Neural progenitor cell (in vitro differentiated cells): ENCODE measurements at regions not wholly inside any gene's neighbourhood (a gene's known extent, or its start where the extent isn't known, plus 50 kb on each side); places are given as distances from the start of the nearest gene placed in this dataset.

Experiments used
- DNase-seq: peaks from one replicate; pipeline ENCODE4 v3.0.0-alpha.2; 2016; ENCODE audit warnings: low spot score
- H2AFZ ChIP-seq: fragments of 200-600 bp; sonication (generic); replicated peaks from 2 replicates; pipeline ENCODE4 v1.6.1; 2016; ENCODE audit warnings: antibody characterized with exemption
- H3F3A ChIP-seq: fragments of 200-600 bp; sonication (generic); 2 replicates; pipeline ENCODE4 v1.6.1; 2016; ENCODE audit warnings: antibody characterized with exemption, low read depth
- H3K27ac ChIP-seq: fragments of 200-600 bp; sonication (generic); 2 replicates; pipeline ENCODE4 v1.5.1; 2016; ENCODE audit warnings: mild to moderate bottlenecking
- H3K27me3 ChIP-seq: fragments of 200-600 bp; sonication (generic); 2 replicates; pipeline ENCODE4 v1.6.1; 2016; ENCODE audit warnings: mild to moderate bottlenecking, moderate library complexity
- H3K36me3 ChIP-seq: fragments of 200-600 bp; sonication (generic); 2 replicates; pipeline ENCODE4 v1.5.1; 2016
- H3K4me1 ChIP-seq: fragments of 200-600 bp; sonication (generic); 2 replicates; pipeline ENCODE4 v1.6.1; 2016; ENCODE audit warnings: mixed run types
- H3K4me2 ChIP-seq: fragments of 200-600 bp; sonication (generic); 2 replicates; pipeline ENCODE4 v1.6.1; 2016
- H3K4me3 ChIP-seq: fragments of 200-600 bp; sonication (generic); 2 replicates; pipeline ENCODE4 v1.5.1; 2016
- H3K79me2 ChIP-seq: fragments of 200-600 bp; sonication (generic); 2 replicates; pipeline ENCODE4 v1.6.1; 2016; ENCODE audit warnings: low read depth
- H3K9ac ChIP-seq: fragments of 200-600 bp; sonication (generic); 2 replicates; pipeline ENCODE4 v1.6.1; 2016
- H3K9me3 ChIP-seq: fragments of 200-600 bp; sonication (generic); 2 replicates; pipeline ENCODE4 v1.5.1; 2016; ENCODE audit warnings: low read depth
- H4K20me1 ChIP-seq: fragments of 200-600 bp; sonication (generic); 2 replicates; pipeline ENCODE4 v1.6.1; 2016; ENCODE audit warnings: low read depth
- H3K27ac Mint-ChIP-seq: 3 replicates; pipeline ENCODE4 v1.8.0; 2021; ENCODE audit warnings: mixed read lengths
- H3K27me3 Mint-ChIP-seq: 2 replicates; pipeline ENCODE4 v1.8.0; 2022; ENCODE audit warnings: low read depth, mild to moderate bottlenecking, inconsistent platforms, moderate library complexity, mixed read lengths; ENCODE audit not compliant: insufficient read depth
- H3K36me3 Mint-ChIP-seq: 3 replicates; pipeline ENCODE4 v1.8.0; 2021; ENCODE audit warnings: mixed read lengths
- H3K4me1 Mint-ChIP-seq: 3 replicates; pipeline ENCODE4 v1.8.0; 2021; ENCODE audit warnings: mixed read lengths
- H3K4me3 Mint-ChIP-seq: 3 replicates; pipeline ENCODE4 v1.8.0; 2021; ENCODE audit warnings: mild to moderate bottlenecking, moderate library complexity, mixed read lengths
- H3K9me3 Mint-ChIP-seq: 3 replicates; pipeline ENCODE4 v1.8.0; 2020; ENCODE audit warnings: mixed read lengths
- EZH2 ChIP-seq: fragments of 200-600 bp; sonication (generic); IDR thresholded peaks from 2 replicates; pipeline ENCODE4 v1.6.1; 2017; ENCODE audit warnings: antibody characterized with exemption, mild to moderate bottlenecking, moderate library complexity
- EZH2phosphoT487 ChIP-seq: fragments of 200-600 bp; sonication (generic); IDR thresholded peaks from 2 replicates; pipeline ENCODE4 v1.6.1; 2017; ENCODE audit warnings: antibody characterized with exemption
- TF ChIP-seq, protein P1 (sequence below): fragments of 200-600 bp; sonication (generic); IDR thresholded peaks from 2 replicates; pipeline ENCODE4 v1.5.1; 2017; ENCODE audit warnings: antibody characterized with exemption, mild to moderate bottlenecking

DNA sequence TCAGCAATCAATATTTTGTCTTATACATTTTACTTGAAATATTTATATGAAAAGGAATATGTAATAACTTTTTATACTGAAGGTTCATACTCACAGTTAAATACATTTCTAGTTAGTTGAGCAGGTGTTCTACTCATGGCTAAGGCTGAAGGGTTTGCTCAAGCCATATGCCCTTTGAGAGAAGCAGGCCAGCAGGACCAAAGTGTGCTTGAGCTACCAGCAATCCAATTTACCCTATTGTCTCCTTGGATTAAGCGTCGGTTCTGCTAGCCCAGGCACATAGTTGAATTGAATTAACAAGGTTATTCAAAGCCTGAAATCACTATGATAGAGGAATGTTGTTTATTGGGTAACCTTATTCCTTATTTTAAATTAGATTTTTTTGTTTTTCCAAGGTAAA is 151.5 kb upstream of the BACE2 start:
- TF ChIP-seq EZH2 (no peak), EZH2phosphoT487 (no peak)
- TF ChIP-seq, protein P1, sequence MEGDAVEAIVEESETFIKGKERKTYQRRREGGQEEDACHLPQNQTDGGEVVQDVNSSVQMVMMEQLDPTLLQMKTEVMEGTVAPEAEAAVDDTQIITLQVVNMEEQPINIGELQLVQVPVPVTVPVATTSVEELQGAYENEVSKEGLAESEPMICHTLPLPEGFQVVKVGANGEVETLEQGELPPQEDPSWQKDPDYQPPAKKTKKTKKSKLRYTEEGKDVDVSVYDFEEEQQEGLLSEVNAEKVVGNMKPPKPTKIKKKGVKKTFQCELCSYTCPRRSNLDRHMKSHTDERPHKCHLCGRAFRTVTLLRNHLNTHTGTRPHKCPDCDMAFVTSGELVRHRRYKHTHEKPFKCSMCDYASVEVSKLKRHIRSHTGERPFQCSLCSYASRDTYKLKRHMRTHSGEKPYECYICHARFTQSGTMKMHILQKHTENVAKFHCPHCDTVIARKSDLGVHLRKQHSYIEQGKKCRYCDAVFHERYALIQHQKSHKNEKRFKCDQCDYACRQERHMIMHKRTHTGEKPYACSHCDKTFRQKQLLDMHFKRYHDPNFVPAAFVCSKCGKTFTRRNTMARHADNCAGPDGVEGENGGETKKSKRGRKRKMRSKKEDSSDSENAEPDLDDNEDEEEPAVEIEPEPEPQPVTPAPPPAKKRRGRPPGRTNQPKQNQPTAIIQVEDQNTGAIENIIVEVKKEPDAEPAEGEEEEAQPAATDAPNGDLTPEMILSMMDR: no peak
- Mint-ChIP-seq H3K4me3 (no peak overlapping the region), H3K36me3 (no peaks in the 10 kb centered on the region), H3K9me3 (peaks cover 10% of the 10 kb centered on the region), H3K4me1 (peaks cover 8% of the 10 kb centered on the region), H3K27ac (no peak overlapping the region), H3K27me3 (peaks cover 4% of the 10 kb centered on the region)
- H3K27me3 ChIP-seq: no peaks in the 10 kb centered on the region
- peaks cover 5% of the 10 kb centered on the region for H3F3A ChIP-seq
- peak overlapping the region; percentile 6 for H3K4me2 ChIP-seq
- H2AFZ ChIP-seq: no peak overlapping the region
- no peaks in the 10 kb centered on the region for H3K36me3 ChIP-seq
- no peaks in the 10 kb centered on the region for H4K20me1 ChIP-seq
- DNase-seq: peak; percentile 68
- no peaks in the 10 kb centered on the region for H3K79me2 ChIP-seq
- no peak overlapping the region for H3K9ac ChIP-seq
- no peaks in the 10 kb centered on the region for H3K9me3 ChIP-seq
- H3K4me1 ChIP-seq: peaks cover 12% of the 10 kb centered on the region
- H3K27ac ChIP-seq: no peak overlapping the region
- no peak overlapping the region for H3K4me3 ChIP-seq

DNA sequence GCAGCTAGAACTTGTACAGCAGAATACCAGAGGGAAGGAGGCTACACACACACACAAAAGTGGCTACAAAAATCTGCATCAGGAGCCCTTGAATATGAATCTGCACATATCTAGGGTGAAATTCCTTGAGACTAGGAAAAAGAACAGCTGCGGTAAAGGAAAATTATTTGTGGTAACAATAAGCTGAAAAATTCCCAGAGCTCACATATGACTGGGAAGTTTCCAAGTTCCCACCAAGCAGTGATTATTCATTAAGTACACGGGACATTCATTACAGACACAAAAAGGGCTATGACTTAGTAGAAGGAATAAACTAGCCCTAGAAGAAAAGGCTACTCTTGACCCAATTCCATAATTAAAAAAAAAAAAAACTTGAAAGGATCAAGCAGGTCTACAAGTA is 149.5 kb upstream of the BACE2 start:
- Histone ChIP-seq H3K9me3 (no peaks in the 10 kb centered on the region), H4K20me1 (no peaks in the 10 kb centered on the region), H2AFZ (no peak overlapping the region), H3K79me2 (no peaks in the 10 kb centered on the region), H3K27me3 (no peaks in the 10 kb centered on the region), H3K4me1 (peaks cover 21% of the 10 kb centered on the region), H3K36me3 (no peaks in the 10 kb centered on the region), H3F3A (peaks cover 10% of the 10 kb centered on the region), H3K27ac (no peak overlapping the region), H3K4me2 (no peak overlapping the region), H3K9ac (no peak overlapping the region), H3K4me3 (no peak overlapping the region)
- no peak for DNase-seq
- TF ChIP-seq, protein P1: no peak
- no peak for TF ChIP-seq EZH2
- no peak for TF ChIP-seq EZH2phosphoT487
- Mint-ChIP-seq H3K4me1 (peaks cover 19% of the 10 kb centered on the region), H3K9me3 (peaks cover 10% of the 10 kb centered on the region), H3K36me3 (no peaks in the 10 kb centered on the region), H3K4me3 (no peak overlapping the region), H3K27me3 (peaks cover 7% of the 10 kb centered on the region), H3K27ac (no peak overlapping the region)

DNA sequence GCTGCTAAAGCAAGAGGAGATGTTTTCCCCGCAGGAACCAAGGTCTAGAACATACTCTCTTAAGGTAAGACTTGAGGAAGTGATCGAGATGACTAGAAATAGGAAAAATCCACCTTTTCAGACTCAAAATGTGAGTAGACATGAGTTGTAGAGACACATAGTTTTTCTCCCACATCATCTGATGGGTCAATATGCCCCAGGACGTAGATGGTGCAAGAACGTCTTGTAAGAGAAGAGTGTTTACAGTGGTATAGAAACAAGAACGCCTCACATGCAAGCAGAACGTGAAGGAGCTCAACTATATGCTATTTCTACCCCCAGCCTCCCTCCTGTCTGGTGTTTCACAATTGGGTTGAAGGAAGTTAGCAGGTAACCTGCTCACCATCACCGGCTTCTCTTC is 144.0 kb upstream of the BACE2 start:
- no peaks in the 10 kb centered on the region for H3K79me2 ChIP-seq
- H3K4me1 Mint-ChIP-seq: peaks cover 27% of the 10 kb centered on the region
- no peak overlapping the region for H3K9ac ChIP-seq
- H3K36me3 ChIP-seq: no peaks in the 10 kb centered on the region
- no peaks in the 10 kb centered on the region for H3K9me3 ChIP-seq
- no peaks in the 10 kb centered on the region for H4K20me1 ChIP-seq
- no peak for DNase-seq
- H3K36me3 Mint-ChIP-seq: no peaks in the 10 kb centered on the region
- H3K27me3 ChIP-seq: no peaks in the 10 kb centered on the region
- TF ChIP-seq, protein P1: no peak
- TF ChIP-seq EZH2phosphoT487 (no peak), EZH2 (no peak)
- no peak overlapping the region for H3K4me3 ChIP-seq
- H3K27ac ChIP-seq: no peak overlapping the region
- peaks cover 11% of the 10 kb centered on the region for H3K27me3 Mint-ChIP-seq
- no peak overlapping the region for H3K4me3 Mint-ChIP-seq
- no peak overlapping the region for H2AFZ ChIP-seq
- H3K27ac Mint-ChIP-seq: no peak overlapping the region
- H3K9me3 Mint-ChIP-seq: peaks cover 15% of the 10 kb centered on the region
- no peak overlapping the region for H3K4me2 ChIP-seq
- H3F3A ChIP-seq: peaks cover 5% of the 10 kb centered on the region
- peaks cover 14% of the 10 kb centered on the region for H3K4me1 ChIP-seq
